ENCODE measurements at regions not wholly inside any gene's neighbourhood (a gene's known extent, or its start where the extent isn't known, plus 50 kb on each side); places are given as distances from the start of the nearest gene placed in this dataset.

- TF ChIP-seq NCOR1 (IDR thresholded peaks at IDR 0.05; ENCODE audit: borderline replicate concordance, low read length): no peak
- no peak for TF ChIP-seq SAFB2 (CRISPR knock-in tag; IDR thresholded peaks at IDR 0.05; ENCODE audit: borderline replicate concordance, low read depth)
- TF ChIP-seq TCF7L2 (IDR thresholded peaks at IDR 0.05; ENCODE audit: low read depth, low read length): no peak
- TF ChIP-seq STAG1 (CRISPR knock-in tag; IDR thresholded peaks at IDR 0.05): no peak
- TF ChIP-seq ZBTB42 (CRISPR knock-in tag; IDR thresholded peaks at IDR 0.05): no peak
- TF ChIP-seq CEBPG (CRISPR knock-in tag; IDR thresholded peaks at IDR 0.05): no peak
These were observed 386.0 kb downstream of the DAD1 start for GRCh38 chr14:22203036-22203435.

Data from HepG2 (cell line).